NT2/D1 (cell line): ENCODE measurements at regions not wholly inside any gene's neighbourhood (a gene's known extent, or its start where the extent isn't known, plus 50 kb on each side); places are given as distances from the start of the nearest gene placed in this dataset.
A peak's percentile ranks its signal among the peaks of the same experiment; 100 is the strongest.
"Not testable (repeated sequence)": the region's sequence is repeated elsewhere in the genome, so short reads cannot be mapped to it uniquely, and the experiment has no call there.

ENCODE experiments used
- DNase-seq: peaks from one replicate; pipeline ENCODE4 v3.0.0-alpha.2; 2011; ENCODE audit warnings: low read depth, low spot score
- H3K27me3 ChIP-seq: 2 replicates; pipeline ENCODE4 v1.6.0; 2011; ENCODE audit warnings: mild to moderate bottlenecking; ENCODE audit not compliant: insufficient read length, insufficient read depth
- H3K36me3 ChIP-seq: 2 replicates; pipeline ENCODE4 v1.6.1; 2011; ENCODE audit warnings: mild to moderate bottlenecking, low read length, mixed read lengths; ENCODE audit not compliant: insufficient read depth, insufficient read length
- H3K4me1 ChIP-seq: 2 replicates; pipeline ENCODE4 v1.5.1; 2011; ENCODE audit not compliant: insufficient read depth, insufficient read length
- H3K4me3 ChIP-seq: 2 replicates; pipeline ENCODE4 v1.5.1; 2011; ENCODE audit warnings: low read depth; ENCODE audit not compliant: insufficient read length
- H3K9ac ChIP-seq: 2 replicates; pipeline ENCODE4 v1.6.0; 2011; ENCODE audit warnings: low read depth; ENCODE audit not compliant: insufficient read length
- H3K9me3 ChIP-seq: 2 replicates; pipeline ENCODE4 v1.5.1; 2011; ENCODE audit warnings: mild to moderate bottlenecking, low read length; ENCODE audit not compliant: insufficient read depth
- SUZ12 ChIP-seq: IDR thresholded peaks from 2 replicates; pipeline ENCODE4 v1.6.1; 2011; ENCODE audit not compliant: insufficient read length, insufficient read depth; ENCODE audit errors: extremely low read depth
- YY1 ChIP-seq: IDR thresholded peaks from 2 replicates; pipeline ENCODE4 v1.6.1; 2011; ENCODE audit not compliant: insufficient read length, insufficient read depth
- ZNF274 ChIP-seq: IDR thresholded peaks from 2 replicates; pipeline ENCODE4 v1.6.1; 2011; ENCODE audit warnings: mild to moderate bottlenecking, low read depth, low read length

DNA sequence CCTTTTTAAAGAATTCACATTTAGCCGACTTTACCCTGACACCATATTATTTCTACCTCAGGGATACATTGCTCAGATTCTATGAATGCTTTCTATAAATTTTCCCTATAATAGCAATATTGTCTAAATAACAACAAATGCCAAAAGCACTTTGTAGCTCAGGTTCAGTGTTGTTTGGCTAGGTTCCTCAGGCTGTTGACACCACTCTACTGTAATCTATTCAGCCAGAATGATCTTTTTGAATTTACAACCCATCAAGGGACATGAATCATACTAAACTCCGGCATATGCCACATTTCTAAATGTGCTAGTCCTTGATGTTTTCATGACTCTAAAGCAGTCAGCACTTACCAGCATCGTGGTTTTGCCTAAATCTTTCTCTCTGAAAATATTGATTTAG is 641.5 kb upstream of the CDH10 start:
- Histone ChIP-seq H3K36me3 (no peaks in the 10 kb centered on the region), H3K27me3 (no peaks in the 10 kb centered on the region), H3K9me3 (no peaks in the 10 kb centered on the region), H3K4me3 (no peak overlapping the region), H3K4me1 (no peaks in the 10 kb centered on the region), H3K9ac (no peak overlapping the region)
- no peak for TF ChIP-seq YY1
- DNase-seq, result no peak

DNA sequence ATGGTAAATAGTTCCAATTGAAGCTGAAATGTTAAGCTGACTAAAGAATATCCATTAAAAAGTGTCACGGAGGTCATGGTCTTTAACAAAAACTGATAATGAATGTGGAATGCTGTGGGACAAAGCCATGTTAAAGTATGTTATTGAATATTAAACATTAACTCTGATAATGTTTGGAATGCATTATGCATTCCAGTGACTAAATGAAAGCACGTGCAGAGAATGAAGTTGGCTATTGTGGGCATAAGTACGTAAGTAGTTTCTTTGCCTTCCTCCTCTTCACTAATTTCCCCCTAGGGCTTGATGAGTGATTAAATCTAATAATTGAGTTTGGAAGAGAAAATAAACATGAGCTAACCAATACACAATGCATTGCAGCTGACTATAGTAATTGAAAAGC is 640.4 kb upstream of the CDH10 start:
- DNase-seq, result no peak
- Histone ChIP-seq H3K9me3 (no peaks in the 10 kb centered on the region), H3K36me3 (no peaks in the 10 kb centered on the region), H3K27me3 (no peaks in the 10 kb centered on the region), H3K4me1 (no peaks in the 10 kb centered on the region), H3K9ac (no peak overlapping the region), H3K4me3 (no peak overlapping the region)
- no peak for TF ChIP-seq YY1
- no peak for TF ChIP-seq SUZ12
- no peak for TF ChIP-seq ZNF274

DNA sequence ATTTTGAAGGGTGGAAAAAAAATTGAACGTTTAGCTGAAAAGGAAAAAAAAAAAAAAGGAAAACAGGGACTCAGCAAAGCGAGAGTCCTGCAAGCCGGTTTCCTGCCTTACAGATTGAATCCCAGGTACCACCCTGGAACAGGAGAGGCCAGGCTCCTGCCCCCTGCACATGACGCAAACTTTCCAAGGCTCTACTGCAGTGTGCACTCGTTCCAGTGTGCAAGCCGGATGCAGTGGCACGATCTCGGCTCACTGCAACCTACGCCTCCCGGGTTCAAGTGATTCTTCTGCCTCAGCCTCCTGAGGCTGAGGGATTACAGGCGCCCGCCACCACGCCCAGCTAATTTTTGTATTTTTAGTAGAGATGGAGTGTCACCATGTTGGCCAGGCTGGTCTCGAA is 618.7 kb upstream of the CDH10 start:
- not testable (repeated sequence) for H3K36me3 ChIP-seq, DNase-seq, H3K9ac ChIP-seq, H3K4me1 ChIP-seq, H3K4me3 ChIP-seq, H3K9me3 ChIP-seq, H3K27me3 ChIP-seq

DNA sequence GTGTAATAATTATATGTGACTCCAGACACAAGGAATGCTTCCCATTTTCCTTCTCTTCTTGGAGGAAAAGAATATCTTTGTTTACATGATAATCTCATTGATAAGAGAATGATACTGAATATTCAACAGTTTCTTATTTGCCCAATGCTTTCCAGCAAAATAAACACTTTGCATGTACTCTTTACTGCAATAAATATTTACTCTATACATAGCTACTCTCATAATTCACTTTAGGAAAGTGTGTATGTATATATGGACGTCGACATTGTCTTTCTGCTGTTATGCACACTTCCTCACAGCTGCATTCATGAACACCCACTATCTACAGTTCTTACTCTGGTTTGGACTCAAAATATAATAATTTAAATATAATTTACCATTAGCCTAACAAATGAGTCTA is 617.4 kb upstream of the CDH10 start:
- Histone ChIP-seq H3K4me3 (no peak overlapping the region), H3K36me3 (no peaks in the 10 kb centered on the region), H3K9me3 (no peaks in the 10 kb centered on the region), H3K9ac (no peak overlapping the region), H3K4me1 (no peaks in the 10 kb centered on the region), H3K27me3 (no peaks in the 10 kb centered on the region)
- DNase-seq, result no peak
- TF ChIP-seq ZNF274 (no peak), SUZ12 (no peak), YY1 (no peak)

DNA sequence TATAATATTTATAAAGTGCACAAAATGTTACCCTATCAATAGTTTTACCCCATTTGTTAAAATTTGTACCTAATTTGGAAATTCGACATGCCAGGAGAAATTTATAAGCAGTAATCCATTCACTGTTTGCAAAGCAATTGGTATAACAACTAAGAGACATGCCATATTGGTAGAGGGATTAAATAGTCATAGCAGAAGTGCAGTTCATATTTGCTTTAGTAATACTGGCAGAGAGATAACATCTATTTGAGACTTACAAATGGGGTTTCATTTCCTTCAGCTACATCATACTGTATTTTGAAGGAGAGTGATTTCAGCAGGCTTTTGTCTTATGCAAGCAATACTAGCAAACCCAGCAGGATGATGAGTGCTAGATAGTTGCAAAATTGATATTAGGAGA is 610.4 kb upstream of the CDH10 start:
- H3K27me3 ChIP-seq, result no peaks in the 10 kb centered on the region
- H3K4me3 ChIP-seq, result no peak overlapping the region
- no peak overlapping the region for H3K9ac ChIP-seq
- no peaks in the 10 kb centered on the region for H3K36me3 ChIP-seq
- no peaks in the 10 kb centered on the region for H3K9me3 ChIP-seq
- no peaks in the 10 kb centered on the region for H3K4me1 ChIP-seq
- TF ChIP-seq SUZ12 (no peak), ZNF274 (no peak), YY1 (no peak)
- no peak for DNase-seq

DNA sequence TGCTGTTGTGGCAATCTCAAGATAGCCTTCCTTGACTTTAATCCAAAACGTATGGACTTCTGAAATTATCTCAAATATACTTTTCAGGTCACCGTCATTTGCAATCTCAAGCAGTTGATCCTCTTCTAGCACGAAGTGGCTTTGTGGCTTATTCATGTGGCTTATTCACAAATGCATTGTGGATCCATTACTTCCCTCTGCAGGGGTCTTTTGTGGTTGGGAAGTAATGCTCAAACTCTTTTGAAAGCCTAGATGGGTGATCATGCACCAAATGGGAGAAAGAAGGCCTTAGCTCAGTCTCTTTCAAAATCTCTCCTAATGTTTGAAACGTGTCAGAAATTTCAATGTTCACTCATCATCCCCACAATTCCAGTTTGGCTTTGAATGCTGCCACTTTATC is 597.2 kb upstream of the CDH10 start:
- H3K4me3 ChIP-seq, result no peak overlapping the region

DNA sequence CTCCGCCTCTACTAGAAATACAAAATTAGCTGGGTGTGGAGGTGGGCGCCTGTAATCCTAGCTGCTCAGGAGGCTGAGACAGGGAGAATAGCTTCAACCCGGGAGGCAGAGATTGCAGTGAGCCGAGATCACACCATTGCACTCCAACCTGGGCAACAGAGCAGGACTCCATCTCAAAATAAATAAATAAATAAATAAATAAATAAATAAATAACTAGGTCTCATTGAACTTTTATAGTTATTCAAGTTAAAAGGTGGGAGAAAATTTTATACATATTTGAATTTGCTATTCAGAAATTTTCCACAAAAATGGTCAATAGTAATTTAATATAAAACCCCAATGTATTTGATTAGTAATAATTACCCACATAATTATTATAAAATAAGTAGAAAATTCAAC is 593.9 kb upstream of the CDH10 start:
- not testable (repeated sequence) for H3K4me1 ChIP-seq, DNase-seq, H3K9ac ChIP-seq, H3K4me3 ChIP-seq, H3K27me3 ChIP-seq, H3K9me3 ChIP-seq, H3K36me3 ChIP-seq

More for the DNA sequence above, 597.2 kb upstream of the CDH10 start:
- no peak overlapping the region for H3K9ac ChIP-seq
- TF ChIP-seq SUZ12, result no peak
- TF ChIP-seq YY1, result no peak
- TF ChIP-seq ZNF274, result no peak
- no peaks in the 10 kb centered on the region for H3K9me3 ChIP-seq
- no peaks in the 10 kb centered on the region for H3K27me3 ChIP-seq
- H3K4me1 ChIP-seq, result no peaks in the 10 kb centered on the region
- peak; percentile 8 for DNase-seq
- no peaks in the 10 kb centered on the region for H3K36me3 ChIP-seq

DNA sequence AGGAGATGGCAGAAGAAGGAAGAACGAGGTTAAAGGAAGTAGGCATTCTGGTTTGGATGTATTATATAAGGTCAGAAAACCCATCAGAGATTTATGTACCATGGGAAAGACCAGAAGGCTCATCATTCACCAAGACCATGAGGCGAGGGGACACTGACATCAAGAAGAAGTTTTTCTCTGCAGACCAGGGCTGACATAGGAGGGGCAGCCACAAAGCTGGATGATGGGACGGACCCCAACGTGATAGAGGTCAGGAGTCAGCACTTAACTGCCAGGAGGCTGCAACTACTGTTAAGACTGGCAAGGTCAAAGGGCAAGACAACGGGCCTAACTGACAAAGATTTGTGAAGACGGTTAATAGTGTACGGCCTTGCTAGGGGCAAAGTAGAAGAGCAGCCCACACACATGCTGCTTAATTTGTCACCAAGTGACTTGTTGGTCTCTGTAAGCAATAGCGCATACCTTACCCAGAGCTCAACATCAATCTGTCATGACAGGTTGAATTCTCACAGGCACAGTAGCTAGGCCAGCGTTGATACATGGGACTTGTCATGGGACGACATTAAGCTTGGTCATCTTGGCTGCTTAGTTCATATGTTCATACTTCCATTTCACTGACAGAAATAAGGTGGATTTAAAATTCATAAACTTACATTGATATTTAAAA is 579.7 kb upstream of the CDH10 start:
- no peak for TF ChIP-seq YY1
- no peak for TF ChIP-seq SUZ12
- no peak for TF ChIP-seq ZNF274
- Histone ChIP-seq H3K4me3 (no peak overlapping the region), H3K9ac (no peak overlapping the region), H3K27me3 (no peaks in the 10 kb centered on the region), H3K36me3 (no peaks in the 10 kb centered on the region), H3K9me3 (no peaks in the 10 kb centered on the region), H3K4me1 (no peaks in the 10 kb centered on the region)
- no peak for DNase-seq

DNA sequence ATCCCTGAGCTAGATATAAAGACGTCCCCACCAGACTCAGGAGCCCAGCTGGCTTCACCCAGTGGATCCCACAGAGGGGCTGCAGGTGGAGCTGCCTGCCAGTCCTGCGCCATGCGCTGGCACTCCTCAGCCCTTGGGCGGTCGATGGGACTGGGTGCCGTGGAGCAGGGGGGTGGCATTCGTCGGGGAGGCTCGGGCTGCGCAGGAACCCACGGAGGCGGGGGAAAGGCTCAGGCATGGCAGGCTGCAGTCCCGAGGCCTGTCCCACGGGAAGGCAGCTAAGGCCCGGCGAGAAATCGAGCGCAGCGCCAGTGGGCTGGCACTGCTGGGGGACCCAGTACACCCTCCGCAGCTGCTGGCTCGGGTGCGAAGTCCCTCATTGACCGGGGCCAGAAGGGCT is 555.1 kb upstream of the CDH10 start:
- not testable (repeated sequence) for H3K9me3 ChIP-seq, H3K4me1 ChIP-seq, H3K9ac ChIP-seq, H3K36me3 ChIP-seq, H3K4me3 ChIP-seq, H3K27me3 ChIP-seq, DNase-seq
